Activated naive CD4-positive, alpha-beta T cell treated with anti-CD3 and anti-CD28 coated beads, Interleukin-2, amount 50 U/mL, for 16 hours (primary cell): ENCODE measurements at regions not wholly inside any gene's neighbourhood (a gene's known extent, or its start where the extent isn't known, plus 50 kb on each side); places are given as distances from the start of the nearest gene placed in this dataset.

Experiments used
- DNase-seq: peaks from one replicate; pipeline ENCODE4 v3.0.0-alpha.2; 2020

DNA sequence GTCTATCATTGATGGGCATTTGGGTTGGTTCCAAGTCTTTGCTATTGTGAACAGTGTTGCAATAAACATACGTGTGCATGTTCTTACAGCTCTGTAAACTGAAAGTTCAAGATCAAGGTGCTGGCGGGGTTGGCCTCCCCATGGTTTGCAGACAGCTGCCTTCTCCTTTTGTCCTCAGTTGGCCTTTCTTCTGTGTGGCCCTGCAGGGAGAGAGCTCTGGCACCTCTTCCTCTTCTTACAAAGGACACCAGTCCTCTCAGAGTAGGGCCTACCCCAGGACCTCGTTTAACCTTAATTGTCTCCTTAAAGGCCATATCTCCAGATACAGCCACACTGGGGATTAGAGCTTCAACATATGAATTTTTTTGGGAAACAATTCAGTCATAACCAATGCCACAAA is 462.7 kb downstream of the TCERG1L start:
- no peak for DNase-seq

GRCh38 chr10:130854151-130854550 is 457.4 kb downstream of the TCERG1L start:
- DNase-seq, result no peak

DNA sequence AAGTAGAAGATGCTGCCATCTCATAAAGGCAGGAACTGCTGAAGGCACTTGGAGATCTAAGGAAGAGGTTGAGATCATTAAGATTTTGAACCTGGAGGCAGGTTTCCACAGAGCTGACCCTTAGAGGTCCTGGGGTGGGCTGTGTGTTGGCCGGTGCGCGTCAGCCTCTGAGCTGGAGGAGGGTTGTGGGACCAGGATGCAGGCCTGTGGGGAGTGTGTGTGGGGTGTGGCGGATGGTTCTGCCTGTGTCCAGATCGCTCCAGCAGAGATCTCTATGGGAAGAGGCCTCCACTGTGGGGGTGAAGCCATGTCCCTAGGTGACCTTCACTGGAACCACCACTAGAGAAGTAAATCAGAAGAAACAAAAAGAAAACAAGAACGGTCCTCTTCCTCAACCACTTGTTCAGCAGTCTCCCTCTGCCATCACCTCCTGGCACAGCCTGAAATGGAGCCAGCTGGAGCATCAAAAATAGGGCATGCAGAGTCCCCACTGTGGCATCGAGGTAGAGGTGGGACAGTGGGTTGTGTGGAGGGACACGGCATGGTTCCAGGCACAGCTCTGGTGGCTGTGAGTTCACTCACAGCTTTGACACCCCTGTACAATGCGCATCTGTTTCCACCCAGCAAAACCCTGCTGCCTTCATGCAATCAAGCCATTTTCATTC is 453.8 kb downstream of the TCERG1L start:
- DNase-seq, result no peak

GRCh38 chr10:130858626-130859025 is 452.9 kb downstream of the TCERG1L start:
- no peak for DNase-seq

GRCh38 chr10:130859427-130859826 is 452.1 kb downstream of the TCERG1L start:
- DNase-seq, result no peak

DNA sequence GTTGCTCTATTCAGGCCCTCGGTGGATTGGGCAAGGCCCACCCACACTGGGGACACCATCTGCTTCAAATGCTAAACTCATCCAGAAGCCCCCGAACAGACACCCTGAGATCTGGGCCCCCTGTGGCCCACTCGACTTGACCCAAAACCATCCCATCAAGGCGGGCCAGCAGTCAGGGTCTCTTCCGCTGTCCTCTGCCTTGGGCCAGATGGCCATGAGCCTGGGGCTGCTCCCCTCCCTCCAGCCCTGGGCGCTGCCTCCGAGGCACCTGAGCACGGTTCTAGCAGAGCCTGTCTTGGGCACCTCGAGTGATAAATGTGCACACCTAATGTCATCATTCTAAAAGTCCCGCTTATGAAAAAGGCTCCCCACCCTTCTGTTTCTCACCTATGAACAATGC is 449.4 kb downstream of the TCERG1L start:
- no peak for DNase-seq

GRCh38 chr10:130862626-130863025 is 448.9 kb downstream of the TCERG1L start:
- DNase-seq, result no peak

GRCh38 chr10:130863044-130863443 is 448.5 kb downstream of the TCERG1L start:
- no peak for DNase-seq

GRCh38 chr10:130864961-130865818 is 446.3 kb downstream of the TCERG1L start:
- DNase-seq, result no peak

DNA sequence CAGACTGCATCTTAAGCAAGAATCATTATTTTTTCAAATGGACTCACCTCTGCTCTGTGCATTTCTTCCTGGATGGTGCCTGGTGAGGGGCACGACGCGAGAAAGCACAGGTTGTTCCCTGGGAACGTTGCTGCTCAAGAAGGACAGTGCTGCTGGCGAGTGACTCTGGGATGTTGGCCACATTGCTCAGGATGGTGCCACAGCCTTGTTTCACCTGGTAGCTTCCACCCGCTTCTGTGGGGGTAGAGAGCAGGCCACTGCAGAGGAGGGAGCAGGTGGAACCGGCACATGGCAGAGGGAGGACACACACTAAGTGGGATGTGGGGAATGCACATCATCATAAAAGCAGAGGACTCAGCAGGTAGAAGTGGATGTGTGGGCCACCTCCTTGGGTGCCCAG is 444.7 kb downstream of the TCERG1L start:
- no peak for DNase-seq

- no peak for DNase-seq
Observed at GRCh38 chr10:130867446-130868194, 443.9 kb downstream of the TCERG1L start.

- DNase-seq, result no peak
Observed at GRCh38 chr10:130869179-130869841, 442.2 kb downstream of the TCERG1L start.

DNA sequence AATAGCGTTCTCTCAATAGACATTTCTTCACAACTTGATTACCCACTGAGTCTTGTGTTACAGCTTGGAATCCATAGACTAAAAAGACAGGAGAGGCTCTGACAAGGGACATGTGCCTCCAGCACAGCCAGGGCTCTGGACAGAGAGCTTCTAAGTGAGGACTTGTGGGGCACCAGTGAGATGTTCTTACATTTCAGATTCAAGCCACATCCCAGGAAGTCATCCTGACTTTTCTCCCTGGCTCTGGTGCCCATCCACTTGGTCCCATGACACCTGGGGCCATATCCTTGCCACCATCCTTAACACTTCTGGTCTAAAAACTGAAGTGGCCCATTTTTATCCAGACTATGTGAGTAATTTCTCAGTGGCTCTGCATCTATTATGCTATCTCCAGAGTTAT is 440.1 kb downstream of the TCERG1L start:
- DNase-seq, result no peak

GRCh38 chr10:130873636-130874035 is 437.9 kb downstream of the TCERG1L start:
- DNase-seq, result no peak

- DNase-seq, result no peak
Observed at GRCh38 chr10:130875116-130875515, 436.4 kb downstream of the TCERG1L start.

DNA sequence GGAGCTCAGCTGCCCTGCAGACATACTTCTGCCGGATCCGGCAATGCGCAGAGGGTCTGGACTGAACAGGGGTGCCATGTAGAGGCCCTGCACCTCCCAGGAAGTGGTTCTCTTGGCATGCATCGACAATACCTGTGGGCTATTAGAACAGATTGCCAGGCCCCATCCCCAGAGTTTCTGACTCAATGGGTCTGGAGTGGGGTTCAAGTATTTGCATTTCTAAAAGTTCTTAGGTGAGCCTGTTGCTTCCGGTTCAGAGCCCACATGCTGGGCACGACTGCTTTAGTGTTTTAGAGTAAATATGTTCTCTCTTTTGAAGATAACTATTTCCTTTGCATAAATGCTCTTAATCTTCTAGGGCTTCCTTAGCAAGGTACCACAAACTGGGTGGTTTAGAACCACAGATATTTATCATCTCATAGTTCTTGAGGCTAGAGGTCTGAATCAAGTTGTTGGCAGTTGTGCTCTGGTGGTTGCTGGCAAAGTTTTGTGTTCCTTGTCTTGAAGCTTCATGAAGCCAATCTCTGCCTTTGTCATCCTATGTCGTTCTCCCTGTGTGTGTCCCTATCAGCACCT is 435.5 kb downstream of the TCERG1L start:
- DNase-seq, result no peak

- DNase-seq, result no peak
Observed at GRCh38 chr10:130877126-130877525, 434.4 kb downstream of the TCERG1L start.

DNA sequence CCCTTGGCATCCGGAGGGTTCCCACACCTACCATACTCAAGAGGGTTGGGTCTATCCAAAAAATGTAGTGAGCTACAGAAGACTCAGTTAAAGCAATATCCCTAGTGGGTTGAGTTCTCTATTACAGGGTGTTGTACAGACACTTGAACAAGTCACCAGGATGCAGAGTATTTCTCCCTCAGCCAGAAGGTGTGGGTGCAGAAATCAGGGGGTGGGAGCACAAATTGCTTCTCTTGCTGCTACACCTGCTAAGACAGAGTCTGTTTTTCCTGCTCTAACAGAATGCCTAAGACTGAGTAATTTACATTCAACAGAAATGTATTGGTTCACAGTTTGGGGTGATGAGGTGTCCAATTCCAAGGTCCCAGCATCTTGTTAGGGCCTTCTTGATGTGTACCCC is 433.4 kb downstream of the TCERG1L start:
- no peak for DNase-seq

- DNase-seq, result no peak
Observed at GRCh38 chr10:130882906-130883305, 428.6 kb downstream of the TCERG1L start.

DNA sequence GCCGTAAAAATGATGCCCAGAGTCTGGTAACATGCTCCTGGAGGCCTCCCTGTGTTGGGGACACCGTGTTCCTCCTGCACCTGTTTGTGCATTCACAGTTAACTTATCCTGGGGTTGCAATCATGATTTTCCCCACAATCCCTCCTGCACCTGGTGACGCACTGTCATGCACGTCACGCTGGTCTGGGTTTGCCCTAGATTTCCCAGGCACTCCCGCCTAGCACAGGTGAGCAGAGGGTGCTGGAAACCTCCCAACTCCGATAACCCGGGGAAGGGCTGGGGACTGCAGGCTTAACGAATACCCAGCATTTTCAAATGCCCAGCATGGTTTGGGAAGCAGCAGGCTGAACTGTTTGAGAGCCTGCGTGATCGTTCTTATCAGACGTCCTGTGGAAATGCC is 427.1 kb downstream of the TCERG1L start:
- no peak for DNase-seq

GRCh38 chr10:130885021-130885655 is 426.4 kb downstream of the TCERG1L start:
- DNase-seq, result no peak

DNA sequence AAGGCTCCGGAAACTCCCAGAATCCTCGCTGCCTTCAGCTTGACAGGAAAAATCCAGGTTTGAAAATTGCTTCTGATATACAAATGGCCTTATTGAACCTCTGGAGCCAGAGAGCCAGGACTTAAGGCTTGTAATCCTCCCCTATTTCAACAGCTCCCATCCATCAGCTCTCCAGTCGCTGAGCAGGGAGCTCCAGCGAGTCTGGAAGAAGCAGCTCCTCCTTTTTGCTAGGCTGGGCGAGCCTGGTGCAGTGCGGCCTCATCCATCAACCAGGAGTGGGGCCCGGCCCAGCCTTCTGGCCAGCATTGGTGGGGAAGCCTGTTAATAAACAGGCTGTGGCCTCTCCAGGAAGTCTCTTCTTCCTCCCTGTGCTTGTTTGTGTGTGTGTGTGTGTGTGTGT is 424.4 kb downstream of the TCERG1L start:
- DNase-seq, result no peak
